ENCODE measurements at regions not wholly inside any gene's neighbourhood (a gene's known extent, or its start where the extent isn't known, plus 50 kb on each side); places are given as distances from the start of the nearest gene placed in this dataset.

DNA sequence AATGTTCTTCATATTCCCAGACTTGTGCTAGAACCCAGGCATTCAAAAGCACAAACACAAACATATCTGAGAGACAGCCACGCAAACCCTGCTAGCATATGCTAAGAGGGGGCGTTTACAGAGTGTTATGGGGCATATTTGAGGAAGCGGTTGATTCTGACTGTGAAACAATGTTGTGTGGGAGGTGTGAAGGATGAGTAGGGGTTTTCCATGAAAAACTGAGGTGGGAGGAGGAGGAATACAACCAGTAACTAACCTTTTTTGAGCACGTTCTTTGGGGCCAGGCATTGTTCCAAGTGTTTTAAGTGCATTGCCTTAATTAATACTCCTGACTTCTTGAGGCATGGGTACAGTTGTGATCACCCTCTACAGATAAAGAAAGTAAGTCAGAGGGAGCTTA, 499.5 kb downstream of the AACS start:
- no peaks in the 10 kb centered on the region for H3K27me3 ChIP-seq (ENCODE audit: control insufficient read depth, insufficient read depth, low read length)
- H3K9me3 ChIP-seq (ENCODE audit: control insufficient read depth, insufficient read depth, low read length): no peaks in the 10 kb centered on the region
- H3K36me3 ChIP-seq (ENCODE audit: control insufficient read depth, insufficient read depth, low read length): no peaks in the 10 kb centered on the region
- H3K4me3 ChIP-seq (ENCODE audit: low read depth, low read length): no peak overlapping the region
- no peak overlapping the region for H3K9ac ChIP-seq (ENCODE audit: low read depth, low read length)
- H3K4me1 ChIP-seq (ENCODE audit: control insufficient read depth, insufficient read depth, low read length): no peaks in the 10 kb centered on the region

- Histone ChIP-seq H3K36me3 (ENCODE audit: control insufficient read depth, insufficient read depth, low read length) (no peaks in the 10 kb centered on the region), H3K4me3 (ENCODE audit: low read depth, low read length) (no peak overlapping the region), H3K9ac (ENCODE audit: low read depth, low read length) (no peak overlapping the region), H3K9me3 (ENCODE audit: control insufficient read depth, insufficient read depth, low read length) (no peaks in the 10 kb centered on the region), H3K27me3 (ENCODE audit: control insufficient read depth, insufficient read depth, low read length) (no peaks in the 10 kb centered on the region), H3K4me1 (ENCODE audit: control insufficient read depth, insufficient read depth, low read length) (no peaks in the 10 kb centered on the region)
Measured at GRCh38 chr12:125567581-125567980, 502.3 kb downstream of the AACS start.

GRCh38 chr12:125568306-125568705, 503.1 kb downstream of the AACS start:
- H3K9me3 ChIP-seq (ENCODE audit: control insufficient read depth, insufficient read depth, low read length): no peaks in the 10 kb centered on the region
- H3K4me1 ChIP-seq (ENCODE audit: control insufficient read depth, insufficient read depth, low read length): no peaks in the 10 kb centered on the region
- no peaks in the 10 kb centered on the region for H3K36me3 ChIP-seq (ENCODE audit: control insufficient read depth, insufficient read depth, low read length)
- H3K9ac ChIP-seq (ENCODE audit: low read depth, low read length): no peak overlapping the region
- no peaks in the 10 kb centered on the region for H3K27me3 ChIP-seq (ENCODE audit: control insufficient read depth, insufficient read depth, low read length)
- H3K4me3 ChIP-seq (ENCODE audit: low read depth, low read length): no peak overlapping the region

DNA sequence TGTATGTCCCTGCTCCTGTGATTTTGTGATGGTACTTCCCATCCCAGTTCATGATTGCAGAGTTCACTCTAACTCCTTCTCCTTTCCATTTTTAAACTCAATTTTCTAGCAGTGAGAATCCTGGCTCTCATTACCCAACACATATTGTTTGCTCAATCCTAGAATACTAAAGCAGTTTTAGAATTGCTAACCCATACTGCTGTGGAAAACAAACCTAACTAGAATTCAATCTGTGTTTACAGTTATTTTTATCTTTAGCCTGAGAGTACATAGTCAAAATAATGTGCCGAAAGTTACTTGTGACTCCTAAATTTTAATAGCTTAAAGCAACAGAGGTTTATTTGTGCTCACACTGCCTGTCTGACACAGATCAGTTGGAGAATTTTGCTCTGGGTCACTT, 508.0 kb downstream of the AACS start:
- Histone ChIP-seq H3K36me3 (ENCODE audit: control insufficient read depth, insufficient read depth, low read length) (no peaks in the 10 kb centered on the region), H3K27me3 (ENCODE audit: control insufficient read depth, insufficient read depth, low read length) (no peaks in the 10 kb centered on the region), H3K9me3 (ENCODE audit: control insufficient read depth, insufficient read depth, low read length) (no peaks in the 10 kb centered on the region), H3K9ac (ENCODE audit: low read depth, low read length) (no peak overlapping the region), H3K4me3 (ENCODE audit: low read depth, low read length) (no peak overlapping the region), H3K4me1 (ENCODE audit: control insufficient read depth, insufficient read depth, low read length) (no peaks in the 10 kb centered on the region)

DNA sequence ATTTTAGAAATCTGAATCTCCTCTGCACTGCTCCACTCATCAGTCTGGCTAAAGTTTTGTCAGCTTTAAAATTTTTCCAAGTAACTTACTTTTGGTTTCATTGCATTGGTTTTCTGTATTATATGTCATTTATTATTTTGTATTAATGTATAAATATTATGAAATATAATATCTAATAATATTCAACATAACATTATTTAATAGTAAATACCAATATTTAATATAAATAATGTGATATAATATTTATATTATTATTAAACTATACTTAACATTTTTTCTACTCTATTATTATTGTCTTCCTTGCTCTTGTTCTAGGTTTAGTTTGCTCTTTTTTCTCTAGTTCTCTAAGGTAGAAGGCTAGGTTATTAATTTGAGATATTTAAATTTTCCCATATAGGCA, 512.1 kb downstream of the AACS start:
- Histone ChIP-seq H3K9ac (ENCODE audit: low read depth, low read length) (no peak overlapping the region), H3K4me3 (ENCODE audit: low read depth, low read length) (no peak overlapping the region), H3K4me1 (ENCODE audit: control insufficient read depth, insufficient read depth, low read length) (no peaks in the 10 kb centered on the region), H3K27me3 (ENCODE audit: control insufficient read depth, insufficient read depth, low read length) (no peaks in the 10 kb centered on the region), H3K9me3 (ENCODE audit: control insufficient read depth, insufficient read depth, low read length) (no peaks in the 10 kb centered on the region), H3K36me3 (ENCODE audit: control insufficient read depth, insufficient read depth, low read length) (no peaks in the 10 kb centered on the region)

DNA sequence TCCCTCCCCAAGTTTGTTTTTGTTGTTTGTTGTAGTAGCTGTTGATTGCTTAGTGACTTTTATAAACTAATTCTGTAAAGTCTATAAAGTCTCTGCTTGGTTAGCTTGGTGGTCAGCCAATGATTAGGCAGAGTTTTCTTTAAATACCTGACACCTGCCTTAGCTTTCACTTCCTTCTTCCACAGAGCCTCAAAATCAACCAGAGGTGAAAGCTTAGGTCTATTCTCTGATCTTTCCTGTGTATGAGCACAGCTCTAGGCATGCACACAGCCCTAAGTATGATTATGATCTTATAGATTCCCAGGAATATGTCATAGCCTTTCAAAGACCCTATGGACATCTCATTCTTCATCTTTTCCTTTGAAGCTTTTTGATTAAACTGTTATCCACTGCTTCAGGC, 514.7 kb downstream of the AACS start:
- Histone ChIP-seq H3K9me3 (ENCODE audit: control insufficient read depth, insufficient read depth, low read length) (no peaks in the 10 kb centered on the region), H3K9ac (ENCODE audit: low read depth, low read length) (no peak overlapping the region), H3K36me3 (ENCODE audit: control insufficient read depth, insufficient read depth, low read length) (no peaks in the 10 kb centered on the region), H3K4me1 (ENCODE audit: control insufficient read depth, insufficient read depth, low read length) (no peaks in the 10 kb centered on the region), H3K4me3 (ENCODE audit: low read depth, low read length) (no peak overlapping the region), H3K27me3 (ENCODE audit: control insufficient read depth, insufficient read depth, low read length) (no peaks in the 10 kb centered on the region)

DNA sequence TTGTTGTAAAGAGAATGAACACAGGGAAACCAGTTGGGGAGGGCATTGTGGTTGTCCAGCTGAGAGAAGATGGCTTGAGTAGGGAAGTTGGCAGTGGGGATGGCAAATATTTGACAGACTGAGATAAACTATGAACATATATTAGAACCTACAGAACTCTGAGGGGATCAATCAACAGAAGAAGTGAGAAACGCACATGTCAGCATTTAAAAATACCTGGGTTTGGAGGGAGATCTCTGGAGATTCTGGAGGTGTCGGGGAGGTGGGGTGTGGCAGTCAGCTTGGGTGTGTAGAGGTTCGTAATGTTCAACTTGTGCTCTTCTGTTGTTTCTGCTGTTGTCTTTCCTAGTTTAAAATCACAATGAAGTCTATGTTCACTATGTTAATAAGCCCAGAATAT, 517.8 kb downstream of the AACS start:
- Histone ChIP-seq H3K9ac (ENCODE audit: low read depth, low read length) (no peak overlapping the region), H3K4me1 (ENCODE audit: control insufficient read depth, insufficient read depth, low read length) (no peaks in the 10 kb centered on the region), H3K27me3 (ENCODE audit: control insufficient read depth, insufficient read depth, low read length) (no peaks in the 10 kb centered on the region), H3K9me3 (ENCODE audit: control insufficient read depth, insufficient read depth, low read length) (no peaks in the 10 kb centered on the region), H3K36me3 (ENCODE audit: control insufficient read depth, insufficient read depth, low read length) (no peaks in the 10 kb centered on the region), H3K4me3 (ENCODE audit: low read depth, low read length) (no peak overlapping the region)

- Histone ChIP-seq H3K27me3 (ENCODE audit: control insufficient read depth, insufficient read depth, low read length) (no peaks in the 10 kb centered on the region), H3K4me1 (ENCODE audit: control insufficient read depth, insufficient read depth, low read length) (no peaks in the 10 kb centered on the region), H3K4me3 (ENCODE audit: low read depth, low read length) (no peak overlapping the region), H3K9ac (ENCODE audit: low read depth, low read length) (no peak overlapping the region), H3K36me3 (ENCODE audit: control insufficient read depth, insufficient read depth, low read length) (no peaks in the 10 kb centered on the region), H3K9me3 (ENCODE audit: control insufficient read depth, insufficient read depth, low read length) (no peaks in the 10 kb centered on the region)
Measured at GRCh38 chr12:125586441-125586840, 521.2 kb downstream of the AACS start.

GRCh38 chr12:125593269-125593668, 528.0 kb downstream of the AACS start:
- Histone ChIP-seq H3K9me3 (ENCODE audit: control insufficient read depth, insufficient read depth, low read length) (no peaks in the 10 kb centered on the region), H3K27me3 (ENCODE audit: control insufficient read depth, insufficient read depth, low read length) (no peaks in the 10 kb centered on the region), H3K9ac (ENCODE audit: low read depth, low read length) (no peak overlapping the region), H3K36me3 (ENCODE audit: control insufficient read depth, insufficient read depth, low read length) (no peaks in the 10 kb centered on the region), H3K4me1 (ENCODE audit: control insufficient read depth, insufficient read depth, low read length) (no peaks in the 10 kb centered on the region), H3K4me3 (ENCODE audit: low read depth, low read length) (no peak overlapping the region)

DNA sequence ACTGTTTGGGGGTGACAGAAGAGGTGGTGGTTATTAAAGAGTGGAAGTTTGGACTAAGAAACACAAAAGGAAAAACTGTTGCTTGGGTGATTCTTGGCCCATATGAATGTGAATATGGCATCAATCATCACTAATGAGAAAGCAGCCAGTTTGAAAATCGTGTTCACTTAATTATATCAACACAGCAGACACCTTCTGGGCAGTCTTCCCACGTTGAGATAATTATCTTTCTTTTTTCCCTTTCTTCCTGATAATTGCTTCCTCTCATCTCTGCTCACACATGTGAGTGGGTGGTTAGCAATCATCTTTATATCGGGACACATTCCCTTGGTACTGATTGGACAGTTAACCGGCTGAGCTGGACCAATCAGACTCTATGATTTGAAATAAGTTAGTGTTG, 539.7 kb downstream of the AACS start:
- Histone ChIP-seq H3K27me3 (ENCODE audit: control insufficient read depth, insufficient read depth, low read length) (no peaks in the 10 kb centered on the region), H3K4me1 (ENCODE audit: control insufficient read depth, insufficient read depth, low read length) (no peaks in the 10 kb centered on the region), H3K9me3 (ENCODE audit: control insufficient read depth, insufficient read depth, low read length) (no peaks in the 10 kb centered on the region), H3K36me3 (ENCODE audit: control insufficient read depth, insufficient read depth, low read length) (no peaks in the 10 kb centered on the region), H3K9ac (ENCODE audit: low read depth, low read length) (no peak overlapping the region), H3K4me3 (ENCODE audit: low read depth, low read length) (no peak overlapping the region)

DNA sequence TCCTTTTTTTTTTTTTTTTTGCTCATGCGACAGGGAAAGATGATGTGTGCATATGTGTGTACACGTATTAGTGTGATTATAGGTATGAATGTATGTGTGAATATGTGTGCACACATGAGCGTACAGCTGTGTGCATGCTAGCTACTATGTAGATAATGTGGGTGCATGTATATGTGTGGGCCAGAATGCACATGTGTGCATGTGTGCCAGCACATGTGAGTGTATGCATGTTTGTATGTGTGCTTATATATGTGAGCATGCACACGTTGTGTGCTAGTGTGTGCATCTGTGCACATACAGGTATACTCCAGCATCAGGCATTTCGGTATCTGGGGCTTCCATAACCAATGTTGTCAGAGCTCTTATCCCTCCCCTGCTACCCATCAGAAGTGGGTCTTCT, 541.1 kb downstream of the AACS start:
- H3K9ac ChIP-seq (ENCODE audit: low read depth, low read length): no peak overlapping the region
- no peak overlapping the region for H3K4me3 ChIP-seq (ENCODE audit: low read depth, low read length)
- H3K4me1 ChIP-seq (ENCODE audit: control insufficient read depth, insufficient read depth, low read length): no peaks in the 10 kb centered on the region
- H3K9me3 ChIP-seq (ENCODE audit: control insufficient read depth, insufficient read depth, low read length): no peaks in the 10 kb centered on the region
- no peaks in the 10 kb centered on the region for H3K27me3 ChIP-seq (ENCODE audit: control insufficient read depth, insufficient read depth, low read length)
- H3K36me3 ChIP-seq (ENCODE audit: control insufficient read depth, insufficient read depth, low read length): no peaks in the 10 kb centered on the region

GRCh38 chr12:125610292-125610691, 545.1 kb downstream of the AACS start:
- no peaks in the 10 kb centered on the region for H3K36me3 ChIP-seq (ENCODE audit: control insufficient read depth, insufficient read depth, low read length)

GRCh38 chr12:125610971-125611370, 545.7 kb downstream of the AACS start:
- Histone ChIP-seq H3K9ac (ENCODE audit: low read depth, low read length) (no peak overlapping the region), H3K27me3 (ENCODE audit: control insufficient read depth, insufficient read depth, low read length) (no peaks in the 10 kb centered on the region), H3K36me3 (ENCODE audit: control insufficient read depth, insufficient read depth, low read length) (no peaks in the 10 kb centered on the region), H3K4me1 (ENCODE audit: control insufficient read depth, insufficient read depth, low read length) (no peaks in the 10 kb centered on the region), H3K9me3 (ENCODE audit: control insufficient read depth, insufficient read depth, low read length) (no peaks in the 10 kb centered on the region), H3K4me3 (ENCODE audit: low read depth, low read length) (no peak overlapping the region)

More at GRCh38 chr12:125610292-125610691, 545.1 kb downstream of the AACS start:
- H3K4me1 ChIP-seq (ENCODE audit: control insufficient read depth, insufficient read depth, low read length): no peaks in the 10 kb centered on the region
- no peaks in the 10 kb centered on the region for H3K27me3 ChIP-seq (ENCODE audit: control insufficient read depth, insufficient read depth, low read length)
- H3K9ac ChIP-seq (ENCODE audit: low read depth, low read length): no peak overlapping the region
- H3K9me3 ChIP-seq (ENCODE audit: control insufficient read depth, insufficient read depth, low read length): no peaks in the 10 kb centered on the region
- H3K4me3 ChIP-seq (ENCODE audit: low read depth, low read length): no peak overlapping the region
